HEK293 (cell line): ENCODE measurements at regions not wholly inside any gene's neighbourhood (a gene's known extent, or its start where the extent isn't known, plus 50 kb on each side); places are given as distances from the start of the nearest gene placed in this dataset.

Experiments used
- CTCF ChIP-seq: fragments of 450-650 bp; formaldehyde crosslinking; IDR thresholded peaks from 2 replicates; pipeline ENCODE4 v1.5.1; 2016; ENCODE audit warnings: missing biosample characterization, missing genetic modification characterization
- HOXA7 ChIP-seq: sonication (generic); formaldehyde crosslinking; IDR thresholded peaks from 2 replicates; pipeline ENCODE4 v1.8.1; 2022; ENCODE audit warnings: missing genetic modification reagents, borderline replicate concordance
- YY1 ChIP-seq: fragments of 450-650 bp; formaldehyde crosslinking; IDR thresholded peaks from 2 replicates; pipeline ENCODE4 v1.5.1; 2018; ENCODE audit warnings: missing biosample characterization, missing genetic modification characterization
- ZNF157 ChIP-seq: fragments of 450-650 bp; formaldehyde crosslinking; IDR thresholded peaks from 2 replicates; pipeline ENCODE4 v1.5.1; 2016; ENCODE audit warnings: missing biosample characterization, missing genetic modification characterization
- ZNF24 ChIP-seq: fragments of 450-650 bp; formaldehyde crosslinking; IDR thresholded peaks from 2 replicates; pipeline ENCODE4 v1.5.1; 2016; ENCODE audit warnings: missing biosample characterization, missing genetic modification characterization
- ZNF324 ChIP-seq: fragments of 450-650 bp; formaldehyde crosslinking; IDR thresholded peaks from 2 replicates; pipeline ENCODE4 v1.5.1; 2016; ENCODE audit warnings: missing biosample characterization, missing genetic modification characterization
- ZNF366 ChIP-seq: fragments of 450-650 bp; formaldehyde crosslinking; conservative IDR thresholded peaks from 2 replicates; pipeline ENCODE4 v1.5.1; 2016; ENCODE audit warnings: missing biosample characterization, missing genetic modification characterization
- ZNF426 ChIP-seq: fragments of 450-650 bp; formaldehyde crosslinking; IDR thresholded peaks from 2 replicates; pipeline ENCODE4 v1.5.1; 2017; ENCODE audit warnings: missing biosample characterization, missing genetic modification characterization, mild to moderate bottlenecking, inconsistent platforms, moderate library complexity
- ZNF549 ChIP-seq: fragments of 450-650 bp; IDR thresholded peaks from 2 replicates; pipeline ENCODE4 v1.5.1; 2018; ENCODE audit warnings: missing biosample characterization, missing genetic modification characterization, mild to moderate bottlenecking, inconsistent platforms, moderate library complexity
- ZNF645 ChIP-seq: fragments of 450-650 bp; formaldehyde crosslinking; IDR thresholded peaks from 2 replicates; pipeline ENCODE4; 2016; ENCODE audit warnings: missing biosample characterization, missing genetic modification characterization
- ZNF704 ChIP-seq: fragments of 450-650 bp; formaldehyde crosslinking; IDR thresholded peaks from 2 replicates; pipeline ENCODE4 v1.5.1; 2016; ENCODE audit warnings: missing biosample characterization, missing genetic modification characterization

GRCh38 chr2:12010779-12011178, 264.3 kb downstream of the LPIN1 start:
- TF ChIP-seq ZNF157 (tag by site-specific recombination), result no peak
- no peak for TF ChIP-seq ZNF549 (tag by site-specific recombination)
- no peak for TF ChIP-seq CTCF (tag by site-specific recombination)
- TF ChIP-seq ZNF324 (tag by site-specific recombination), result no peak
- no peak for TF ChIP-seq ZNF645
- no peak for TF ChIP-seq ZNF24 (tag by site-specific recombination)
- TF ChIP-seq ZNF426 (tag by site-specific recombination), result no peak
- TF ChIP-seq ZNF704 (tag by site-specific recombination), result no peak
- no peak for TF ChIP-seq HOXA7 (CRISPR knock-in tag)
- TF ChIP-seq YY1 (tag by site-specific recombination), result no peak
- TF ChIP-seq ZNF366 (tag by site-specific recombination), result no peak
